H1 (cell line): ENCODE measurements at regions not wholly inside any gene's neighbourhood (a gene's known extent, or its start where the extent isn't known, plus 50 kb on each side); places are given as distances from the start of the nearest gene placed in this dataset.

Experiments used
- CBX8 ChIP-seq: fragments of 300-800, 300-1000 bp; sonication (generic); IDR thresholded peaks from 2 replicates; pipeline ENCODE4 v1.7.1; 2016; ENCODE audit warnings: low read depth, low read length, borderline replicate concordance
- CHD1 ChIP-seq: IDR thresholded peaks from 2 replicates; pipeline ENCODE4 v1.6.1; 2012; ENCODE audit warnings: low read depth, low read length, improper control_type of control experiment
- CHD2 ChIP-seq: IDR thresholded peaks from 2 replicates; pipeline ENCODE4 v1.6.1; 2012; ENCODE audit warnings: low read length, improper control_type of control experiment
- EGR1 ChIP-seq: IDR thresholded peaks from 2 replicates; pipeline ENCODE4 v1.6.1; 2011; ENCODE audit warnings: low read depth, low read length, borderline replicate concordance
- EP300 ChIP-seq, 2 experiments: IDR thresholded peaks; 1 replicate in 1 of 2; 2 replicates in 1 of 2; pipeline ENCODE4 v1.6.1; 2011 to 2012; ENCODE audit warnings: low read depth in 2 of 2, low read length in 2 of 2, mild to moderate bottlenecking in 2 of 2, borderline replicate concordance in 1 of 2, inconsistent platforms in 1 of 2, moderate library complexity in 1 of 2
- EZH2 ChIP-seq: fragments of 200-600 bp; sonication (generic); IDR thresholded peaks from 2 replicates; pipeline ENCODE4 v1.7.1; 2012; ENCODE audit warnings: low read depth, mild to moderate bottlenecking, moderate library complexity, low read length, inconsistent platforms; ENCODE audit not compliant: severe bottlenecking
- GABPA ChIP-seq: IDR thresholded peaks from 2 replicates; pipeline ENCODE4 v1.6.1; 2011; ENCODE audit warnings: mild to moderate bottlenecking, low read length, moderate library complexity, borderline replicate concordance; ENCODE audit not compliant: insufficient read depth
- GTF2F1 ChIP-seq: IDR thresholded peaks from 2 replicates; pipeline ENCODE4 v1.6.1; 2012; ENCODE audit warnings: low read depth, low read length, improper control_type of control experiment, borderline replicate concordance
- HDAC2 ChIP-seq, 2 experiments: fragments of 300-600 bp in 1 of 2; sonication (generic) in 1 of 2; IDR thresholded peaks; 2 replicates each; pipeline ENCODE4 v1.6.1; 2011 to 2012; ENCODE audit warnings: low read depth in 2 of 2, low read length in 2 of 2, mild to moderate bottlenecking in 2 of 2, moderate library complexity in 2 of 2, borderline replicate concordance in 1 of 2, inconsistent platforms in 1 of 2
- JUN ChIP-seq: IDR thresholded peaks from 2 replicates; pipeline ENCODE4 v1.6.1; 2011; ENCODE audit warnings: low read depth, mild to moderate bottlenecking, improper control_type of control experiment, low read length
- KDM4A ChIP-seq: IDR thresholded peaks from one replicate; pipeline ENCODE4 v1.7.1; 2012; ENCODE audit warnings: low read depth, mild to moderate bottlenecking, moderate library complexity, low read length, inconsistent platforms; ENCODE audit not compliant: severe bottlenecking
- SAP30 ChIP-seq: fragments of 300-600 bp; sonication (generic); IDR thresholded peaks from 2 replicates; pipeline ENCODE4 v1.7.1; 2012; ENCODE audit warnings: low read length, moderate library complexity, mild to moderate bottlenecking, inconsistent platforms; ENCODE audit not compliant: insufficient read depth, insufficient replicate concordance
- SIN3A ChIP-seq, 2 experiments: IDR thresholded peaks in 1 of 2; conservative IDR thresholded peaks in 1 of 2; 2 replicates each; pipeline ENCODE4 v1.6.1; 2011 to 2012; ENCODE audit warnings: low read length in 2 of 2, improper control_type of control experiment in 1 of 2, low read depth in 1 of 2, mild to moderate bottlenecking in 1 of 2
- SP1 ChIP-seq: IDR thresholded peaks from 2 replicates; pipeline ENCODE4 v1.6.1; 2011; ENCODE audit warnings: low read depth, low read length
- SRF ChIP-seq: IDR thresholded peaks from 2 replicates; pipeline ENCODE4 v1.6.1; 2011; ENCODE audit warnings: mild to moderate bottlenecking, low read depth, low read length, moderate library complexity
- SUZ12 ChIP-seq: fragments of 200-600 bp; sonication (generic); IDR thresholded peaks from 2 replicates; pipeline ENCODE4 v1.6.1; 2012; ENCODE audit warnings: mild to moderate bottlenecking, inconsistent platforms, low read length, moderate library complexity, mixed read lengths
- YY1 ChIP-seq: IDR thresholded peaks from 2 replicates; pipeline ENCODE4 v1.6.1; 2011; ENCODE audit warnings: low read depth, mild to moderate bottlenecking, low read length
- TF ChIP-seq, protein P1 (sequence below): IDR thresholded peaks from 2 replicates; pipeline ENCODE4 v1.6.1; 2011; ENCODE audit warnings: low read depth, mild to moderate bottlenecking, low read length; ENCODE audit not compliant: insufficient read depth

DNA sequence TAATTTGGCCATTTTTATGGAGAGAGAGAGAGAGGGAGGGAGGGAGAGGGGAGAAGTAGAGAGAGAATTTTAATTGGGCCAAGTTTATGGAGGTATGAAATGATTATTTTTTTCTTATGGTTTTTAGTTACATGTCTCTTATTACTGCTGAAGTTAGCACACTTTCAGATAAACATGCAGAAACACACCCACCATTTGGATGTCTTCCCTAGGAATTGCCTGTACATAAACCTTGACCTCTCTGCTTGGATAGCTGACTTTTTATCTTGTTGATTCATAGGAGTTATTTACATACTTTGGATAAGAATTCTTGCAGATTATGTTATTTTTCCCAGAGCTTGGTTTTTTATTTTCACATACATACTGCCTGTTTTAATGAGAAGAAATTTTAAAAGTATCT is 310.2 kb upstream of the ADAMTS5 start (continued):
- TF ChIP-seq EP300 (IDR thresholded peaks at IDR 0.05; ENCODE audit: borderline replicate concordance in 1 of 2, low read depth in 2 of 2, low read length in 2 of 2) = no peak
- no peak for TF ChIP-seq SIN3A (conservative IDR thresholded peaks at IDR 0.05 in 1 of 2, IDR thresholded peaks at IDR 0.05 in 1 of 2; ENCODE audit: low read depth in 1 of 2, low read length in 2 of 2)
- no peak for TF ChIP-seq CHD1
- no peak for TF ChIP-seq YY1
- no peak for TF ChIP-seq EGR1
- no peak for TF ChIP-seq EZH2
- TF ChIP-seq GABPA = no peak
- TF ChIP-seq SRF = no peak
- TF ChIP-seq SUZ12 = no peak
- no peak for TF ChIP-seq HDAC2 (IDR thresholded peaks at IDR 0.05; ENCODE audit: borderline replicate concordance in 1 of 2, low read depth in 2 of 2, low read length in 2 of 2)
- no peak for TF ChIP-seq JUN
- TF ChIP-seq SP1 = no peak
- TF ChIP-seq, protein P1, sequence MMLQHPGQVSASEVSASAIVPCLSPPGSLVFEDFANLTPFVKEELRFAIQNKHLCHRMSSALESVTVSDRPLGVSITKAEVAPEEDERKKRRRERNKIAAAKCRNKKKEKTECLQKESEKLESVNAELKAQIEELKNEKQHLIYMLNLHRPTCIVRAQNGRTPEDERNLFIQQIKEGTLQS = no peak
- TF ChIP-seq KDM4A = no peak
- no peak for TF ChIP-seq CHD2
- no peak for TF ChIP-seq SAP30
- TF ChIP-seq CBX8 = no peak
- TF ChIP-seq GTF2F1 = no peak
